Ishikawa (cell line): ENCODE measurements at regions not wholly inside any gene's neighbourhood (a gene's known extent, or its start where the extent isn't known, plus 50 kb on each side); places are given as distances from the start of the nearest gene placed in this dataset.

Experiments used
- CEBPB ChIP-seq: IDR thresholded peaks from 2 replicates; pipeline ENCODE4 v1.6.1; 2012
- CREB1 ChIP-seq: IDR thresholded peaks from 2 replicates; pipeline ENCODE4 v1.6.1; 2012; ENCODE audit warnings: low read depth
- EP300 ChIP-seq: IDR thresholded peaks from 2 replicates; pipeline ENCODE4 v1.6.1; 2012; ENCODE audit warnings: borderline replicate concordance
- FOXM1 ChIP-seq: IDR thresholded peaks from 2 replicates; pipeline ENCODE4 v1.6.1; 2012; ENCODE audit warnings: low read depth, borderline replicate concordance
- TAF1 ChIP-seq: IDR thresholded peaks from 2 replicates; pipeline ENCODE4 v1.6.1; 2012; ENCODE audit warnings: low read depth, mild to moderate bottlenecking
- YY1 ChIP-seq: IDR thresholded peaks from 2 replicates; pipeline ENCODE4 v1.6.1; 2012; ENCODE audit warnings: low read depth
- ZBTB7A ChIP-seq: IDR thresholded peaks from 2 replicates; pipeline ENCODE4 v1.6.1; 2012; ENCODE audit warnings: low read depth
- TF ChIP-seq, protein P1 (sequence below): IDR thresholded peaks from 2 replicates; pipeline ENCODE4 v1.6.1; 2012; ENCODE audit warnings: low read depth, mild to moderate bottlenecking

DNA sequence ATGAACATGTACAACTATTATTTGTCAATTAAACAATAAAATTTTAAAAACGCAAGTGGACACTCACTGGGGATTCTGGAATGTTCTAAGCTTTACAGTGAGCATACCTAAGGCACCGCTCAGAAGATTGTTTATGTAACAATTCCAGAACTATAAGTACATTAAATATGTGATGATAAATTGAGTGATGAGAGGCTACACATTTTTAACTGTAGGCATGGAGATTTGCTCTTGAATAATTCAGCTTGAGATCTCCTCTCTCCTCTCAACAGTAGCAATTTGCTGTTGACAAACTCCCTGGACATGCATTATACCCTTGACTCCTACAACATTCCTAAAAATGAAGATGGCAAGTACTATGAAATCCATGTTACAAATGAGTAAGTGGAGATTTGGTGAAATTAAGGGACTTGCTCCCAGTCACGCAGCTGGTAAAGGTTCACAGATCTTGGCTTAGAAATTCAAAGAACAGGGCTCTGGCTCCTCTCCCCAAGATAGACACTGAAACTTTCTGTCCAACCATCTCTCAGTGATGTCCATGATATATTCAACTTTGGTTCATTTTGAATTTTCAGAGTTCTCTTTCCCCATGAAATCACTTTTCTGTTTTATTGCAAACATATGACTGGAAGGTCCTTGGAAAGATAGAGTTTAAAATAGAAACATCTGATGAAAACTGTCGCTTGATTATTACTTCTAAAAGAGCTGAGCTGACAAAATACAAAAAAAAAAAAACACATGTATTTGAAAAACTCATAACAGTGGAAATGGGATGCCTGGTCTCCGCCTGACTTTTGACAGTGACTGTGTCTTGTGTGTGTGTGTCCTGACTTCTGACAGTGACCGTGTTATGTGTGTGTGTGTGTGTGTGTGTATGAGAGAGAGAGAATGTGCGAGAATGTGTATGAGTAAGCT is 488.3 kb downstream of the TNS3 start:
- TF ChIP-seq, protein P1, sequence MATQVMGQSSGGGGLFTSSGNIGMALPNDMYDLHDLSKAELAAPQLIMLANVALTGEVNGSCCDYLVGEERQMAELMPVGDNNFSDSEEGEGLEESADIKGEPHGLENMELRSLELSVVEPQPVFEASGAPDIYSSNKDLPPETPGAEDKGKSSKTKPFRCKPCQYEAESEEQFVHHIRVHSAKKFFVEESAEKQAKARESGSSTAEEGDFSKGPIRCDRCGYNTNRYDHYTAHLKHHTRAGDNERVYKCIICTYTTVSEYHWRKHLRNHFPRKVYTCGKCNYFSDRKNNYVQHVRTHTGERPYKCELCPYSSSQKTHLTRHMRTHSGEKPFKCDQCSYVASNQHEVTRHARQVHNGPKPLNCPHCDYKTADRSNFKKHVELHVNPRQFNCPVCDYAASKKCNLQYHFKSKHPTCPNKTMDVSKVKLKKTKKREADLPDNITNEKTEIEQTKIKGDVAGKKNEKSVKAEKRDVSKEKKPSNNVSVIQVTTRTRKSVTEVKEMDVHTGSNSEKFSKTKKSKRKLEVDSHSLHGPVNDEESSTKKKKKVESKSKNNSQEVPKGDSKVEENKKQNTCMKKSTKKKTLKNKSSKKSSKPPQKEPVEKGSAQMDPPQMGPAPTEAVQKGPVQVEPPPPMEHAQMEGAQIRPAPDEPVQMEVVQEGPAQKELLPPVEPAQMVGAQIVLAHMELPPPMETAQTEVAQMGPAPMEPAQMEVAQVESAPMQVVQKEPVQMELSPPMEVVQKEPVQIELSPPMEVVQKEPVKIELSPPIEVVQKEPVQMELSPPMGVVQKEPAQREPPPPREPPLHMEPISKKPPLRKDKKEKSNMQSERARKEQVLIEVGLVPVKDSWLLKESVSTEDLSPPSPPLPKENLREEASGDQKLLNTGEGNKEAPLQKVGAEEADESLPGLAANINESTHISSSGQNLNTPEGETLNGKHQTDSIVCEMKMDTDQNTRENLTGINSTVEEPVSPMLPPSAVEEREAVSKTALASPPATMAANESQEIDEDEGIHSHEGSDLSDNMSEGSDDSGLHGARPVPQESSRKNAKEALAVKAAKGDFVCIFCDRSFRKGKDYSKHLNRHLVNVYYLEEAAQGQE: no peak
- TF ChIP-seq TAF1: no peak
- TF ChIP-seq ZBTB7A: no peak
- no peak for TF ChIP-seq EP300
- no peak for TF ChIP-seq YY1
- TF ChIP-seq CREB1: no peak
- no peak for TF ChIP-seq CEBPB
- no peak for TF ChIP-seq FOXM1
